Neural progenitor cell (in vitro differentiated cells): ENCODE measurements at regions not wholly inside any gene's neighbourhood (a gene's known extent, or its start where the extent isn't known, plus 50 kb on each side); places are given as distances from the start of the nearest gene placed in this dataset.

Experiments
- DNase-seq: peaks from one replicate; pipeline ENCODE4 v3.0.0-alpha.2; 2016; ENCODE audit warnings: low spot score
- H2AFZ ChIP-seq: fragments of 200-600 bp; sonication (generic); replicated peaks from 2 replicates; pipeline ENCODE4 v1.6.1; 2016; ENCODE audit warnings: antibody characterized with exemption
- H3F3A ChIP-seq: fragments of 200-600 bp; sonication (generic); 2 replicates; pipeline ENCODE4 v1.6.1; 2016; ENCODE audit warnings: antibody characterized with exemption, low read depth
- H3K27ac ChIP-seq: fragments of 200-600 bp; sonication (generic); 2 replicates; pipeline ENCODE4 v1.5.1; 2016; ENCODE audit warnings: mild to moderate bottlenecking
- H3K27me3 ChIP-seq: fragments of 200-600 bp; sonication (generic); 2 replicates; pipeline ENCODE4 v1.6.1; 2016; ENCODE audit warnings: mild to moderate bottlenecking, moderate library complexity
- H3K36me3 ChIP-seq: fragments of 200-600 bp; sonication (generic); 2 replicates; pipeline ENCODE4 v1.5.1; 2016
- H3K4me1 ChIP-seq: fragments of 200-600 bp; sonication (generic); 2 replicates; pipeline ENCODE4 v1.6.1; 2016; ENCODE audit warnings: mixed run types
- H3K4me2 ChIP-seq: fragments of 200-600 bp; sonication (generic); 2 replicates; pipeline ENCODE4 v1.6.1; 2016
- H3K4me3 ChIP-seq: fragments of 200-600 bp; sonication (generic); 2 replicates; pipeline ENCODE4 v1.5.1; 2016
- H3K79me2 ChIP-seq: fragments of 200-600 bp; sonication (generic); 2 replicates; pipeline ENCODE4 v1.6.1; 2016; ENCODE audit warnings: low read depth
- H3K9ac ChIP-seq: fragments of 200-600 bp; sonication (generic); 2 replicates; pipeline ENCODE4 v1.6.1; 2016
- H3K9me3 ChIP-seq: fragments of 200-600 bp; sonication (generic); 2 replicates; pipeline ENCODE4 v1.5.1; 2016; ENCODE audit warnings: low read depth
- H4K20me1 ChIP-seq: fragments of 200-600 bp; sonication (generic); 2 replicates; pipeline ENCODE4 v1.6.1; 2016; ENCODE audit warnings: low read depth
- H3K27ac Mint-ChIP-seq: 3 replicates; pipeline ENCODE4 v1.8.0; 2021; ENCODE audit warnings: mixed read lengths
- H3K27me3 Mint-ChIP-seq: 2 replicates; pipeline ENCODE4 v1.8.0; 2022; ENCODE audit warnings: low read depth, mild to moderate bottlenecking, inconsistent platforms, moderate library complexity, mixed read lengths; ENCODE audit not compliant: insufficient read depth
- H3K36me3 Mint-ChIP-seq: 3 replicates; pipeline ENCODE4 v1.8.0; 2021; ENCODE audit warnings: mixed read lengths
- H3K4me1 Mint-ChIP-seq: 3 replicates; pipeline ENCODE4 v1.8.0; 2021; ENCODE audit warnings: mixed read lengths
- H3K4me3 Mint-ChIP-seq: 3 replicates; pipeline ENCODE4 v1.8.0; 2021; ENCODE audit warnings: mild to moderate bottlenecking, moderate library complexity, mixed read lengths
- H3K9me3 Mint-ChIP-seq: 3 replicates; pipeline ENCODE4 v1.8.0; 2020; ENCODE audit warnings: mixed read lengths
- EZH2 ChIP-seq: fragments of 200-600 bp; sonication (generic); IDR thresholded peaks from 2 replicates; pipeline ENCODE4 v1.6.1; 2017; ENCODE audit warnings: antibody characterized with exemption, mild to moderate bottlenecking, moderate library complexity
- EZH2phosphoT487 ChIP-seq: fragments of 200-600 bp; sonication (generic); IDR thresholded peaks from 2 replicates; pipeline ENCODE4 v1.6.1; 2017; ENCODE audit warnings: antibody characterized with exemption
- TF ChIP-seq, protein P1 (sequence below): fragments of 200-600 bp; sonication (generic); IDR thresholded peaks from 2 replicates; pipeline ENCODE4 v1.5.1; 2017; ENCODE audit warnings: antibody characterized with exemption, mild to moderate bottlenecking

DNA sequence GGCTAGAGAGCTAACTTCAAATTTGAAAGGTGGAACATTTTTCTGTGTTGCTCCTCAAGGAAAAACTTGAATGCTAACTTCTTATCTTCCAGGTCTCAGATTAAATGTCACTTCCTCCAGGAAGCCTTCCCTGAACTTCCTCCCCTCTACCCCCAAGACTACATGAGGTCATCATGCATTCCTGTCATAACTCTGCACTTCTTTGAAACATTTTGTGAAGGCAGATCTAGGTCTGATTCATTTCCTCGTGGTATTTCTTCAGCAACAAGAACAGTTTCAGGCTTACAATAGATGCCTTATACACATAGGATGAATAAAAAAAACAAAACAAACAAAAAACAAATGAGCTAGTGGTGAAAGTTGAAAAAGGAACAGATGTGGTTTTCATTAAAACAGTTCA lies 97.1 kb upstream of the SRRM4 start:
- Histone ChIP-seq H3K27me3 (no peaks in the 10 kb centered on the region), H4K20me1 (no peaks in the 10 kb centered on the region), H3K27ac (no peak overlapping the region), H3K4me3 (no peak overlapping the region), H3K9ac (no peak overlapping the region), H3K4me2 (no peak overlapping the region), H3K79me2 (no peaks in the 10 kb centered on the region), H3K36me3 (peaks cover 3% of the 10 kb centered on the region), H3K9me3 (no peaks in the 10 kb centered on the region), H2AFZ (no peak overlapping the region), H3K4me1 (peaks cover 11% of the 10 kb centered on the region), H3F3A (no peaks in the 10 kb centered on the region)
- DNase-seq, result no peak
- TF ChIP-seq EZH2phosphoT487, result no peak
- no peak for TF ChIP-seq EZH2
- TF ChIP-seq, protein P1, sequence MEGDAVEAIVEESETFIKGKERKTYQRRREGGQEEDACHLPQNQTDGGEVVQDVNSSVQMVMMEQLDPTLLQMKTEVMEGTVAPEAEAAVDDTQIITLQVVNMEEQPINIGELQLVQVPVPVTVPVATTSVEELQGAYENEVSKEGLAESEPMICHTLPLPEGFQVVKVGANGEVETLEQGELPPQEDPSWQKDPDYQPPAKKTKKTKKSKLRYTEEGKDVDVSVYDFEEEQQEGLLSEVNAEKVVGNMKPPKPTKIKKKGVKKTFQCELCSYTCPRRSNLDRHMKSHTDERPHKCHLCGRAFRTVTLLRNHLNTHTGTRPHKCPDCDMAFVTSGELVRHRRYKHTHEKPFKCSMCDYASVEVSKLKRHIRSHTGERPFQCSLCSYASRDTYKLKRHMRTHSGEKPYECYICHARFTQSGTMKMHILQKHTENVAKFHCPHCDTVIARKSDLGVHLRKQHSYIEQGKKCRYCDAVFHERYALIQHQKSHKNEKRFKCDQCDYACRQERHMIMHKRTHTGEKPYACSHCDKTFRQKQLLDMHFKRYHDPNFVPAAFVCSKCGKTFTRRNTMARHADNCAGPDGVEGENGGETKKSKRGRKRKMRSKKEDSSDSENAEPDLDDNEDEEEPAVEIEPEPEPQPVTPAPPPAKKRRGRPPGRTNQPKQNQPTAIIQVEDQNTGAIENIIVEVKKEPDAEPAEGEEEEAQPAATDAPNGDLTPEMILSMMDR, result no peak
- Mint-ChIP-seq H3K4me3 (no peak overlapping the region), H3K27ac (no peak overlapping the region), H3K9me3 (no peaks in the 10 kb centered on the region), H3K4me1 (peaks cover 19% of the 10 kb centered on the region), H3K36me3 (no peaks in the 10 kb centered on the region), H3K27me3 (peaks cover 3% of the 10 kb centered on the region)

DNA sequence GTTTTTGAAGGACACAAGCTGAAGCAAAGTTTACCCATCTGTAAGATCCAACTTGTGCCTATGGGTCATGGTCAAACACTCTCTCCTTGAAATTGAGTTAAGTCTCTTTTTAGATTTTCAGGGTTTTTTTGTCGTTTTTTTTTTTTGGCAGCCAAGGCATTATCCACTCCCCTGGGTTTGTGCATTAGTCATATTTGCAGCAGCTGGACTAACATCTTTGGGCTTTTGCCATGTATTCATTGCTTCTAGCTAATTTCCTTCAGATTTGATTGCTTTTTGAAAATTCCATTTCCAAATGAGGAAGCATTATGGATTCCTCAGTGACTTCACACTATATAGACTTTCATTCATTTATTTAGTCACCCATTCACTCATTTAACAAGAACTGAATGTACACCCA lies 80.3 kb upstream of the SRRM4 start:
- no peak overlapping the region for H3K9ac ChIP-seq
- peaks cover 40% of the 10 kb centered on the region for H3K27me3 ChIP-seq
- no peaks in the 10 kb centered on the region for H3F3A ChIP-seq
- H2AFZ ChIP-seq, result no peak overlapping the region
- no peak overlapping the region for H3K4me3 Mint-ChIP-seq
- no peaks in the 10 kb centered on the region for H3K36me3 Mint-ChIP-seq
- no peak for DNase-seq
- no peaks in the 10 kb centered on the region for H4K20me1 ChIP-seq
- no peak overlapping the region for H3K4me2 ChIP-seq
- H3K4me3 ChIP-seq, result no peak overlapping the region
- TF ChIP-seq EZH2 (no peak), EZH2phosphoT487 (no peak)
- TF ChIP-seq, protein P1, result no peak
- H3K9me3 ChIP-seq, result no peaks in the 10 kb centered on the region
- H3K27ac ChIP-seq, result no peak overlapping the region
- no peaks in the 10 kb centered on the region for H3K79me2 ChIP-seq
- H3K27ac Mint-ChIP-seq, result no peak overlapping the region
- H3K27me3 Mint-ChIP-seq, result peaks cover 4% of the 10 kb centered on the region
- no peaks in the 10 kb centered on the region for H3K4me1 Mint-ChIP-seq
- no peaks in the 10 kb centered on the region for H3K36me3 ChIP-seq
- no peaks in the 10 kb centered on the region for H3K4me1 ChIP-seq
- H3K9me3 Mint-ChIP-seq, result peaks cover 2% of the 10 kb centered on the region

DNA sequence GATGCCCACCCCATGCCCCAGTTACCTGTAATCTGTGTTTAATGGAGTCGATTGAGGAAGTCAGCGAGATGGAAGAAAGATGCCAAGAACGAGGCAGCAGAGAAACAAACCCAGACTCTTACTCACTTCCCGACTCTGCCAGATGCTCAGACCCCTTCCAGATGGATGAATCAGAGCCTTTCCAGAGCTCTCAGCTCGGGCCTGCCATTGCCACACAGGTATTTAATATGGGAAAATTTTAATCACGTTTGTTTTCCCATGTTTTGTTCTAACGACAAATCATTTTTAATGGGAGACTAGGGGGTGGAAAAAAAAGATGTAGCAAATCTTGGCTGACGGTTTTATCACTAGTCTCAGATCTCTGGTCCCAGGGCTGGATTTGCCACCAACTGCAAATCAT lies 72.5 kb upstream of the SRRM4 start:
- no peak for DNase-seq
- Mint-ChIP-seq H3K4me3 (no peak overlapping the region), H3K36me3 (no peaks in the 10 kb centered on the region), H3K9me3 (peaks cover 2% of the 10 kb centered on the region), H3K27me3 (peaks cover 8% of the 10 kb centered on the region), H3K4me1 (no peaks in the 10 kb centered on the region), H3K27ac (no peak overlapping the region)
- Histone ChIP-seq H3F3A (no peaks in the 10 kb centered on the region), H3K4me2 (no peak overlapping the region), H3K9ac (no peak overlapping the region), H3K27me3 (peaks cover 19% of the 10 kb centered on the region), H3K27ac (no peak overlapping the region), H3K9me3 (no peaks in the 10 kb centered on the region), H3K79me2 (no peaks in the 10 kb centered on the region), H3K36me3 (no peaks in the 10 kb centered on the region), H3K4me3 (no peak overlapping the region), H4K20me1 (no peaks in the 10 kb centered on the region), H3K4me1 (no peaks in the 10 kb centered on the region), H2AFZ (no peak overlapping the region)
- TF ChIP-seq, protein P1, result no peak
- no peak for TF ChIP-seq EZH2phosphoT487
- TF ChIP-seq EZH2, result no peak
